GM19238 (cell line): ENCODE measurements at regions not wholly inside any gene's neighbourhood (a gene's known extent, or its start where the extent isn't known, plus 50 kb on each side); places are given as distances from the start of the nearest gene placed in this dataset.
"Not testable (repeated sequence)": the region's sequence is repeated elsewhere in the genome, so short reads cannot be mapped to it uniquely, and the experiment has no call there.

Experiments used
- DNase-seq: peaks from one replicate; pipeline ENCODE4 v3.0.0; 2011; ENCODE audit warnings: low spot score; ENCODE audit not compliant: insufficient read length

DNA sequence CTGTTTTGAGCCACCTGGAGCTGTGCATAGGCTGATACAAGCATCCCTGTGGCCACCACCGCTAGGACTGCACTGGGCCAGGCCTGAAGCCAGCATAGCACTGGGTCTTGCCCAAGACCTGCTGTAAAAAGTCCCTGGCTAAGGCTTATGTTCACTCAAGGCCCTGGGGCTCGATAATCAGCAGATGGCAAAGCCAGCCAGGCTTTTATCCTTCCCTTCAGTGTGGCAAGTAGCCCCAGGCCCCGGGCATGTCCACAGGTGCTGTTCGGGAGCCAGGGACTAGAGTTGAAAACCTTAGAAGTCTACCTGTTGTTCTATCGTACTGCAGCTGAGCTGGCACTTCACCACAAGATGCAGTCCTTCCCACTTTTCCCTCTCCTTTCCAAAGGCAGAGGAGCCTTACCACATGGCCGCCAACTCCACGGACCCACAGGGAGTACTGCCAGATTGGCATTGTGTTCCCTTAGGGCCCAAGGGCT, 226.4 kb upstream of the ZNF217 start:
- DNase-seq: no peak

DNA sequence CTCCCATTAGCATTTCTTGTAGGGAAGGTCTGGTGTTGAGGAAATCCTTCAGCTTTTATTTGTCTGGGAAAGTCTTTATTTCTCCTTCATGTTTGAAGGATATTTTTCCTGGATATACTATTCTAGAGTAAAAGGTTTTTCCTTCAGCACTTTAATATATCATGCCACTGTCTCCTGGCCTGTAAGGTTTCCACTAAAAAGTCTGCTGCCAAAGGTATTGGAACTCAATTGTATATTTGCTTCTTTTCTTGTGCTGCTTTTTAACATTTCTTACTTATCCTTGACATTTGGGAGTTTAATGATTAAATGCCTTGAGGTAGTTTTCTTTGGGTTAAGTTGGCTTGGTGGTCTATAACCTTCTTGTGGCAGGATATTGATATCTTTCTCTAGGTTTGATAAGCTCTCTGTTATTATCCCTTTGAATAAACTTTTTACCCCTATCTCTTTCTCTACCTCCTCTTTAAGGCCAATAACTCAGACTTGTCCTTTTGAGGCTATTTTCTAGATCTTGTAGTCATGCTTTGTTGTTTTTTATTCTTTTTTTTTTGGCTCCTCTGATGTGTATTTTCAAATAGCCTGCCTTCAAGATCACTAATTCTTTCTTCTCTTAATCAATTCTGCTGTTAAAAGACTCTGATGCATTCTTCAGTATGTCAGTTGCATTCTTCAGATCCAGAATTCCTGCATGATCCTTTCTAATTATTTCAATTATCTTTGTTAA, 225.0 kb upstream of the ZNF217 start:
- DNase-seq: no peak

DNA sequence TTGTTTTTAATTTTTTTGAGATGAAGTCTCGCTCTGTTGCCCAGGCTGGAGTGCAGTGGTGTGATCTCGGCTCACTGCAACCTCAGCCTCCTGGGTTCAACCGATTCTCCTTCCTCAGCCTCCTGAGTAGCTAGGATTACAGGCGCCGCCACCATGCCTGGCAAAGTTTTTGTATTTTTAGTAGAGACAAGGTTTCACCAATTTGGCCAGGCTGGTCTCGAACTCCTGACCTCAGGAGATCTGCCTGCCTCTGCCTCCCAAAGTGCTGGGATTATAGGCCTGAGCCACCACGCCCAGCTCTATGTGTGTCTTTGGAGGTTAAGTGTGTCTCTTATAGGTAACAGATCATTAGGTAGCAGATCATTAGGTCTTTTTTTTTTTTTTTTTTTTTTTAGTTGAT, 223.9 kb upstream of the ZNF217 start:
- not testable (repeated sequence) for DNase-seq

DNA sequence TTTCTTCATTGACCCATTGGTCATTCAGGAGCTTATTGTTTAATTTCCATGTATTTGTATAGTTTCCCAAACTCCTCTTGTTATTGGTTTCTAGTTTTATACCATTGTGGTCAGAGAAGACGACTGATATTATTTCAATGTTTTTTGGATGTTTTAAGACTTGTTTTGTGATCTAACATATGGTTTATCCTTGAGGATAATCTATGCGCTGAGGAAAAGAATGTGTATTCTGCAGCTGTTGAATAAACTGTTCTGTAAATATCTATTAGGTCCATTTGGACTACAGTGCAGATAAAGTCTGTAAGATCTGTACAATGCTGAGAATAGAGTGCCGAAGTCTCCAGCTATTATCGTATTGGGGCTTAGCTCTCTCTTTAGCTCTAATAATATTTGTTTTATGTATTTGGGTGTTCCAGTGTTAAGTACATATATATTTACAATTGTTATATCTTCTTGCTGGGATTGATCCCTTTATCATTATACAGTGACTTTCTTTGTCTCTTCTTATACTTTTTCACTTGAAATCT, 223.3 kb upstream of the ZNF217 start:
- DNase-seq: no peak

DNA sequence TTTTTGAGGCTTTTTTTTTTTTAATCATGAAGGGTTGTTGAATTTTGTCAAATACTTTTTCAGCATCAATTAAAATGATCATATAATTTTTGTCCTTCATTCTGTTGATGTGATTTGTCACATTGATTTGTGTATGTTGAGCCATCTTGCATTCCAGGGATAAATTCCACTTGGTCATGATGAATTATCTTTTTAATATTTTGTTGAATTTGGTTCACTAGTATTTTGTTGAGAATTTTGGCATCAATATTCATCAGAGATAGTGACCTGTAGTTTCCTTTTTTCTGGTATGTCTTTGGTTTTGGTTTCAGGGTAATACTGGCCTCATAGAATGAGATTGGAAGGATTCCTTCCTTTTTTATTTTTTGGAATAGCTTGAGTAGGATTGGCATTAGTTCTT, 221.9 kb upstream of the ZNF217 start:
- no peak for DNase-seq

DNA sequence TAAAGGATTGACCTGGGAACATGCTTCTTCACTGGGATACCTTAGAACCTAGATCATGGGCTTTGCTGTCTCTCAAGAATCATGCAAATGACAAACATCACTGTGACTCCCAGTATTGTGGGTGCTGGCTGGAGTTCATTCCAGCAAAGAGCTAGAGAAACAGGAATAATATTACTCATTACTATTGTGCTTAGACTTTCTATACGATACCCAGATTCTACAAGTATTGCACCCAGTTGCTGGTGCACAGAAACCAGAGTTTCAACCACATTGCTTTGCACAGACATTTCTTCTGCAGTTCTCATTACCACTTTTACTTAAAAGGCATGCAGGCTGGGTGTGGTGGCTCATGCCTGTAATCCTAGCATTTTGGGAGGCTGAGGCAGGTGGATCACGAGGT, 220.4 kb upstream of the ZNF217 start:
- DNase-seq: no peak

DNA sequence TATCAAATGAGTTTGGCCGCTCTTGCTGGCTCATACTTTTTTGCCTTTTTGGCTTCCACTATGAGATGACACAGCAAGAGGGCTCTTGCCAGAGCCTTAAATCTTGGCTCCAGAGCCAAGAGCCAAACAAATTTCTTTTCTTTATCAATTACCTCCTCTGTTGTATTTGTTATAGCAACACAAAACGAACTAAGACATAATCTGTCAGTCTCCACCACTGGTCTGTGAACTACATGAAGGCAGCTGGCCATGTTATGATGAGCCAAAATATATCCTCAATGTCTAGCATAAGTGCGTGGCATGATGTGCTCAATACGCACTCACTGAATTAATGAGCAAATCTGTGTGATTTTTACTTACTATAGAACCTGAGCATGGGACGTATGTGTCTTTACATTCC, 220.0 kb upstream of the ZNF217 start:
- no peak for DNase-seq

DNA sequence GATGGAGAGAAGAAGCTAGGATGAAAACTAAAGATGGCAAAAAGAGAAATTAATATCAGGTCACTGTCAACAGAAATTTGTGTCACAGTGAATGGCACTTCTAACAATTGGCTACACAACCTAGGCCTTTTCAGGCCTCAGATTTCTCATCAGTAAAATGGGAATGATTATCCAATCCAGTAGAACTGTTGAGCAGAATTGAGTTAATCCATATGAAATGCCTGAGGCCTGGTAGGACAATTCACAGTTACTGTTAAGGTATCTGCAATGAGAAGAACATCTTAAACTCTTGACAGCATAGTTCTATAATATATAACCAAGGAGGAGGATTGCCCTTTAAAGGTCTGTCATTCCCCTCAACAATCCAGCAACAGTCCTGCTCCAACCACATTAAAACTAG, 217.9 kb upstream of the ZNF217 start:
- DNase-seq: no peak

DNA sequence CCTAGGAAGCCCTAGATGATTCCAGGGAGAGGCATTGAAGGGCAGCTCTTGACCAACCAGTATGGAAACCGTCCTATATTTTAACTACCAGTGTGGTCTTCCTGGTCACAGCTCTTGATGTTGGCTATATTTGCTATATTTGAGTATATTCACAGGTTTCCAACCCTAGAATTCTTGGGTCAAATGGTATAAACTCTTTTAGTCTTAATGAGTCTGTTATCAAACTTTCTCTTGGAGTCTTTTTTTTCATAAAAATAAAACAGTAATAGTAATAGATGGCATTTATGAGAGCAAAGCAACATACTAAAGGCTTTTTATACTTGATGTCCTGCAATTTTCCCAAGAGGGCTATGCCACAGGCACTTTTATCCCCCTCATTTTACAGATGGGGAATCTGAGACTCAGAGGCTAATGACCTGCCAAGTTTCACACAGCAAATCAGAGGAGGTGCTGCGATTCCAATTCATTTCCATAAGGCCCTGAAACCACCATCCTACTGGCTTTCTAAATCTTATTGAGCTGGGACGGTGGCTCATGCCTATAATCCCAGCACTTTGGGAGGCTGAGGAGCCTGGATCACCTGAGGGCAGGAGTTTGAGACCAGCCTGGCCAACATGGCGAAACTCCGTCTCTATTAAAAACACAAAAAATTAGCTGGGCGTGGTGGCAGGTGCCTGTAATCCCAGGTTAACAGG, 217.2 kb upstream of the ZNF217 start:
- no peak for DNase-seq

DNA sequence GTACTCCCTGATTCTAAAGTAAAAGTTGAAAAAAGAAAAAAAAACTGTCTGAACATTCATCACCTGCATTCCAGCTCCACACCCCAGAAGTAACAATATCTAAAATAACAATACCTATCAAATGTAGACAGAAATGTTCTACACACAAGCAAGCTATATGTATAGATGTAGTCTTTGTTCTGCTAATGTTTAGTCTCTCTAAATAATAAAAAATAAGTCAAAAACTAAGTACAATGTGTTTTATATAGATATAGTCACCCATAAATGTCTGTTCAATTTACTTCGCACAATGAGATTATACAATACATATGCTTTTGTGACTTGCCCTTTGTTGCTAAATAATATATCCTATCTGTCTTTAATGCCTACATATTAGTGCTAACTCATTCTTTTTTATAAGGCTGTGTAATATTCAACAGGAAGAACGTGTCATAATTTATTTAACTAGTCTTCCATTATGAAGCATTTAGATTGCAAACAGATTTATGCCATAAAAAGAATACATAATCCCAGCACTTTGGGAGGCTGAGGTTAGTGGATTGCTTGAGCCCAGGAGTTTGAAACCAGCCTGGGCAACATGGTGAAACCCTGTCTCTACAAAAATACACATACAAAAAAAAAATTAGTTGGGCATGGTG, 216.2 kb upstream of the ZNF217 start:
- no peak for DNase-seq

DNA sequence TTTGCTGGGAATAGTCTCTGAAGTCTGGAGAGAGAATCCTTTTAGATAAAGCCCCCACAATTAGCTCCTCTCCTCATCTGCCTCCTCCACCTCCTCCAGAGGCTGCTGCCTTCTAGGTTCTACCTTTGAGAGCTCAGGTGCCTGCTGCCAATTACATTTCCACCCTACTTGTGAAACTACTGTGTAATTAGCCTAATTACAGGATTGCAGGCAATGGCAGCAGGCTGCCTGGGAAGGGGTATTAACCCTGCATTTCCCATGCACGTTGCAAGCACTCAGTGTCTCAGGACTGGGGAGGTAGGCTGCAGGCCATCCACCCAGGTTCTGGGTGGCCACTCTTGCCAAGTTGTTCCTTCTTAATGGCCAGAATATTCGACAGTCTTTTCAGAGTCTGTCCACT, 215.6 kb upstream of the ZNF217 start:
- no peak for DNase-seq

DNA sequence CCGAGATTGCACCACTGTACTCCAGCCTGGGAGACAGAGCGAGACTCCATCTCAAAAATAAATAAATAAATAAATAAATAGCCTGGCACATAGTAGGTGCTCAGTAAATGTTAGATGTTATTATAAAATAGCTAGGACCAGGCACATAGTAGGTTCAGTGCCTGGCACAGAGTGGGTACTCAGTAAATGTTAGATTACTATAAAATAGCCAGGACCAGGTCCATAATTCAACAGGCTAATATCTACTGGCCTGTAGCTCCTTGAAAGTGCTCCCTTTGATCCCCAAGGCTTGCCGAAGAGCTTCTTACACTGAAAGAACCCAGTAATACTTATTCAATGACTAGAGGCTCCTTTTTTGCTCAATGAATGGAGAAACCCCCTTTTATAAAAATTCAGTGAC, 215.1 kb upstream of the ZNF217 start:
- DNase-seq: no peak

DNA sequence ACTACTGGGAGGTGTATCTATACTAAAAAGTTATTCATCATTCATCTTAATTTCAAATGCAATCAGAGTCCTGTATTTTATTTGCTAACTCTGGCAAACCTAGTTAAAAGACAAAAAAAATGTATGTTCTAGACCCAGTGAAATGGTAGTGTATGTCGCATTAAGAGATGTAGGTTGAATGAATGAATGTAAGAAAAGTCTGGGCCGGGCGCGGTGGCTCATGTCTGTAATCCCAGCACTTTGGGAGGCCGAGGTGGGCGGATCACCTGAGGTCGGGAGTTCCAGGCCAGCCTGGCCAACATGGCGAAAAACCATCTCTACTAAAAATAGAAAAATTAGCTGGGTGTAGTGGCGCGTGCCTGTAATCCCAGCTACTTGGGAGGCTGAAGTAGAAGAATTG, 214.7 kb upstream of the ZNF217 start:
- DNase-seq: not testable (repeated sequence)

DNA sequence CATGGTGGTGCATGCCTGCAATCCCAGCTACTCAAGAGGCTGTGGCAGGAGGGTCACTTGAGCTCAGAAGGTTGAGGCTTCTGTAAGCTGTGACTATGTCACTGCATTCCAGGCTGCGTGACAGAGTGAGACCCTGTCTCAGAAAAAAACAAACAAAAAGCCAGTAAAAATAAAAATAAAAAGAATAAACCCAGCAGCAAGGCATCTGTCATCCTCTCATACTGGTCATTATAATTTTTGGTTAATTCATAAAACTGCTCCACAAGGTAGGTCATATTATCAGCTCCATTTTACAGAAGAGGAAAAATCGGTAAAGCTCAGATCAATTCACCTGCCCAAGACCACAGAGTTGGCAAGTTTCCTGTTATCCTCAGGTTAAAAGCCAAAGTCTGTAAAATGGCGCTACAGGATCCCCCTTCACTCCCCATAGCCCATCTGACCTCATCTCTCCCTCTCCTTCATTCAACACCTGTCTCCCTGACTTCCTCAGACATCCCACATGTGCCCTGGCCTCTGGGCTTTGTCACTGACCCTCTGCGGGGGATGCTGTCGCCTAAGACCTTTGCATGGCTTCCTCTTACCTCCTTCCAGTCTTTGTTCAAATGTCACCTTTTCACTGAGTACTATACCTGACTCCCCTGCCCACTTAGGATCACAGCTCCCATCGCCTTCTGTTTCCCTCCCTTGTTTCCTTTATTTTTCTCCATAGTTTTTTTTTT, 213.2 kb upstream of the ZNF217 start:
- DNase-seq: no peak

DNA sequence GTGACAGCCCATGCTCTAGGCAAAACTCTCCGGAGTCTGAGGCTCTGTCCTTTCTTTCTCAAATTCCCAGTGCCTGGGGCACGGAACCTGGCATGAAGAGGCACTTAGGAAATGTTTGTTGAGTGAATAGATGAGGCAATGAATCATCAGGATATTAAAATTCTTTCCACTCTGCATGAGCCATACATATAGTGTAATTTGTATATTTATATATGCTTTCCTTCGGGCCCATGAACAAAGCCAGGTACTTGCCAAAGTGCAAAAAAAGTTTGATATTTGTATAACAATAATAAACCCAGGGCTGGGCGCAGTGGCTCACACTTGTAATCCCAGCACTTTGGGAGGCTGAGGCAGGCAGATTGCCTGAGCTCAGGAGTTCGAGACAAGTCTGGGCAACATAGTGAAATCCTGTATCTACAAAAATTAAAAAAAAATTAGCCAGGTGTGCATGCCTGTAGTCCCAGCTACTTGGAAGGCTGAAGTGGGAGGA, 212.3 kb upstream of the ZNF217 start:
- DNase-seq: no peak

DNA sequence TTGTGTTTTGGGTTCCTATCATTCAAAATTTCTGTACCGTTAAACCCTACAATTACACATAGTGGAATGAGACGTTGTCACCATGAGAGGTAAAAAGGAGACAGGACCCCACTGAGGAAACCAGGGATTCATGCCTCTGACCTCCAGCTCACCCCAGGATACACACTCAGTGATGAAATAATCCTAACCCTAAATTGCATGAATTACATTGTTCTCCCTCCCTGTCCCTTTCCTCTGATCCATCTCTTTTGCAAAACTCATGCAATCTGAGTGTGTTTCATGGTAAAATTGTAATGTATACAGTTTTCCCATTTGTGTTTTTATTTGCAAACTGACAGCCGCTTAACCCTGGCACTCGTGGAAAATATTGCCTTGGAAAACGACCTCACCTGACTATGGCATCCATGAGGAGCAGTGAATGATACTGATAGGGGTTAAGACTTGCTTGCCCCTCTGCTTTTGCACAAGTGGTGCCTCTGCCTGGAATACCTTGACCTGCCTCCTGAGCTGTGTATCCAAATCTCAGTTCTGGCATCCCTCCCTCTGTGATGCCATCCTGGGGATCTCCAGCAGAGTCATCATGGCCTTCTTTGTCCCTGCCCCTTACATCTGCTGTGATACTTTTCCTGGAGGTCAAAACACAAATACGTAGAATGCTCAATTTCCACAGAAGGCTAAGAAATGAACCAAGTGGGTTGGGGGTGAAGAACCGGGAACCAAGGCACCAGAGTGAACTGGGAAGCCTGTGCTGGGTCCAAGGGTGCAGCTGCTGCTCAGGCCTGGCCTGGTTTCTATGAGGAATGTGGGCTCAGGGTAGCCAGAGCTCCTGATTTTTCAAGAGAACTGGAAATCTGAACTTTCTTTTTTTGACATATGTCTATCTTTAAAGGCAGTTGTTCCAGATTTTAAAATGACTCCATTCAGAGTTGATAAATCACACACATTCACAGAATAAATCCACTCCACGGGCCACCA, 211.6 kb upstream of the ZNF217 start:
- DNase-seq: no peak

DNA sequence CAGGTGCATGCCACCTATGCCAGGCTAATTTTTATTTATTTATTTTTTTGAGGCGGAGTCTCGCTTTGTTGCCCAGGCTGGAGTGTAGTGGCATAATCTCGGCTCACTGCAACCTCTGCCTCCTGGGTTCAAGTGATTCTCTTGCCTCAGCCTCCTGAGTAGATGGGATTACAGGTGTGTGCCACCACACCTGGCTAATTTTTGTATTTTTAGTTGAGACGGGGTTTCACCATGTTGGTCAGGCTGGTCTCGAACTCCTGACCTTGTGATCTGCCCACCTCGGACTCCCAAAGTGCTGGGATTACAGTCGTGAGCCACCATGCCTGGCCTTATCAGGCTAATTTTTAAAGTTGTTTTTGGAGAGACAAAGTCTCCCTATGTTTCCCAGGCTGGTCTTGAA, 210.7 kb upstream of the ZNF217 start:
- DNase-seq: not testable (repeated sequence)

DNA sequence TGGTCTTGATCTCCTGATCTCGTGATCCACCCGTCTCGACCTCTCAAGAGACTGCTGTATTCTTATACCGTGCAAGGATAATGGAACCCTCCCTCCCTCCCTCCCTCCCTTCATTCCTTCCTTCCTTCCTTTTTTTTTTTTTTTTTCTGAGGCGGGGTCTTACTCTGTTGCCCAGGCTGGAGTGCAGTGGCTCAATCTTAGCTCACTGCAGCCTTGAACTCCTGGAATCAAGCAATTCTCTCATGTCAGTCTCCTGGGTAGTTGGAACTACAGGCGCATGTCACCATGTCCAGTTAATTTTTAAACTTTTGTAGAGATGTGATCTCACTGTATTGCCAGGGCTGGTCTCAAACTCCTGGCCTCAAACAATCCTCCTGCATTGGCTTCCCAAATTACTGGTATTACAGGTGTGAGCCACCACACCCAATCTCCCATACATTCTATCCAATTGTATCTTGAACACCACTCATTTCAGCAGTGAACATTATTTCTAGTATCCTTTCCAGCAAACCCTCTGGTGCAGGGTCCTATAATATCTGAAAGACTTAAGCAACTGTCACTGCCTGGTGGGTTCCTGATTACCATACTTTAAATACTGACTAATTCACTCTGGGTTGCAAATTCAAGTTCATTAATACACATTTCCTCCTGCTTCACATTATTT, 210.0 kb upstream of the ZNF217 start:
- no peak for DNase-seq

DNA sequence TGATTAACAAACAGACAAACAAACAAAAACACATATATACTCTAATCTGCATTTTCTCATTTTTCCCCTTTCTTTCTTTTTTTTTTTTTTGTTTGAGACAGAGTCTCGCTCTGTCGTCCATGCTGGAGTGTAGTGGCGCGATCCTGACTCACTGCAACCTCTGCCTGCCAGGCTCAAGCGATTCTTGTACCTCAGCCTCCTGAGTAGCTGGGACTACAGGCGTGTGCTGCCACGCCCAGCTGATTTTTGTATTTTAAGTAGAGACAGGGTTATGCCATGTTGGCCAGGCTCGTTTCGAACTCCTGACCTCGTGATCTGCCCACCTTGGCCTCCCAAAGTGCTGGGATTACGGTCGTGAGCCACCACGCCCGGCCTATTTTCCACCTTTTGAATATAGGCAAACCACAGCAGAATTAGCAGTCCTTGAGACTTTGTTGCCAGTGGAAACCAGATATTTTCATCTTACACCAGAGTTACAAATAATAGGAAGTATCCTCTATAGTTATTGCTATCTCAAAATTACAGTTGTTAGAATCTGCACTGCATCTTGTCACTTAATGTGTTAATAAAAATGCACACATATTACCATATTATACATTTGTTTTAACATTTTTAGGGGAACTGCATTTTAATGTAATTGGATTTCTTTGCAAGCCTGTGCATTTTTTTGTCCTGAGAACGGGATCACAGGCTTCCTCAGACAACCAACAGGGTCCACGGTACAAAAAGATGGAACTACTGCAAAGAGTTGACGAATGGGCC, 208.2 kb upstream of the ZNF217 start:
- no peak for DNase-seq
